ENCODE measurements at regions not wholly inside any gene's neighbourhood (a gene's known extent, or its start where the extent isn't known, plus 50 kb on each side); places are given as distances from the start of the nearest gene placed in this dataset.
A peak's percentile ranks its signal among the peaks of the same experiment; 100 is the strongest.

- FAIRE-seq: no peak
Observed at GRCh38 chr9:8262625-8263622, 463.3 kb upstream of the DMAC1 start.

GRCh38 chr9:8261737-8262136, 462.2 kb upstream of the DMAC1 start:
- FAIRE-seq: no peak

DNA sequence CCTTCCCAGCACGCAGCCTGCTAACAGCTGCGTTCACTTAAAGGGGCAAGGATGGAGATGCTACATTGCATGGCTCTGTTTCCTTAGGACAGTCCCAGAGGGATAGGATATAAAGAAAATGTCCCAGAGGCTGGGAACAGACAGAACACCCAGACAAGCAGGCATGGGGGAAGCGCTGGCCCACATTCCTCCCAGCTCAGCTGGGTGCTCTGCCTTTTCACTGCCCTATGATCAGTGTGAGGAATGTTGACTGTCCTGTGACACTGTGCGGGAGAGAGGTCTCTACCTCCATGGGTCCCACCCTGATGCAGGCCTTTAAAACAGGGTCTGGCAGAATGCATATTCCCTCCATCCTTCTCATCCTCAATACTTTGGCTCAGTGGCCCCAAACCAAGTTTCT, 459.4 kb upstream of the DMAC1 start:
- FAIRE-seq: no peak

DNA sequence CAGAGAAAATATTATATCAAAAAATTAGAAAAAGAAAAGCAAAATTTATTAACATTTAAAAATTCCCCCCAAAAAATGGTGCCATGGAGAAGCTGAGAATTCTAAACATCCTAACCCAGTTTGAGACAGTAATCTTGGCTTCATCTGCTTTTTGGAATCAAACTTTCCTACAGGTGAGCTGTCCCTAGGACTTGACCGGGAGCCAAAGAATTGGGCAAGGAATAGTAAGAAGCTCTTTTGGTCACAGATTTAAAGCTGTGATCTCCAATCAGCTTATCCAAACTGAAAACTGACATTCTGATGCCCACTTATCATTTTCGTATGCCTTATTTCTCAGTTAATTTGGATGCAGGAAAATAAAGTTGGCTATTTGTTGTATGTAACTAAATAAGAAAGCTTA, 457.3 kb upstream of the DMAC1 start:
- no peak for FAIRE-seq

GRCh38 chr9:8255850-8256249, 456.3 kb upstream of the DMAC1 start:
- peak; percentile 12 for FAIRE-seq

DNA sequence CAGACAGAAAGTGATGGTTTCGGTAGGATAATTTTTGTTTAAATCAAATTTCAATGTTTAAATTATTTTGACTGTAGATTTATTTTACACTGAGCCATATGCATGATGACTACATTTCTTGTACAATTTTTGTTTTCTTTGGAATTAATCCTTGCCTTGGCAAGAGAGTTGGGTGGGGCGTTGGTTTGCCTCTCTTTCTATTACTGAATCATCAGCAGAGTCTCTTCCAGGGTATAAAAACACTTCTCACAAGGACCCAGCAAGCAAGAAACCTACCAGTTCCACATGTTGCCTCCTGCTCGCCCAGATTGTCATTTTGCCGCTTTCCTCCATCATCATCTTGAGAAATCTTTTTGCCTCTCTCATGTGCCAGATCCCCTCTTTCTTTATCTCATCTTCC, 455.0 kb upstream of the DMAC1 start:
- no peak for FAIRE-seq

DNA sequence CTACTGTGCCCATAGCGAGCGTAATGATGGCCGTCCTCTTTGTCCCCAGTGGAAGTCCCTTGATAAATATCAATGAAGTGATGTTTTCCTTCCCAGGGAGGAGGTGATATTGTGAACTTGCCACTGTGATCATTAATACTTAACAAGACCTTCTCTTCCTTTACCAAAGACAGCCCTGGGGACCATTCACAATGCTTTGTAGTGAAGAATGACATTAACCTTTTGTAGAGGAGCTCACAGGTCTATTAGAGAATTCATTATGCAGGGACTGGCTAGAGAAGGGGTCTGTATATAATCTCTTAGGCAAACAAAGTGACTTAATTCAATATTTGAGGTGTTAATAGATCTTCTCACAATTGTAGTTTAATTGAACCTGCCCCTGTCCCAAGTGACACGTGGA, 452.9 kb upstream of the DMAC1 start:
- FAIRE-seq: no peak

DNA sequence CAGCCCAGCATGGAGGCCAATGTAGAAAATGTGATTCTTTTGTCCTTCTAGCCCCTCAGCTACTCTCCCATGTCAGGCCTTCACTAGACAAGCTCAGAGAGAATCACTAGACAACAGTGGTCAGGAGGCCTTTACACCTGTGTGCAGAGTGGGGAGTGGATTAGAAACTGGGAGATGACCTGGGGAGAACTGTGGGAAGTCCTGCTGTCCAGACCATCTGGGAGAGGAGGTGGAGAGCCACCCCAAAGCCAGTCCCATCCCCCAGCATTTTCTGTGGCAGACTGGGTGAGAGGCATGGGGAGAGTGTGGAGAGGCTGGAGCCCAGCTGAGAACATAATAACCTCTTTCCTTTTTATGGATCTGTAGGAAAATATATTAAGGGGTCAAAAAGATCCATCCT, 452.0 kb upstream of the DMAC1 start:
- FAIRE-seq: no peak

- no peak for FAIRE-seq
Observed at GRCh38 chr9:8244505-8245092, 445.0 kb upstream of the DMAC1 start.

- FAIRE-seq: no peak
Observed at GRCh38 chr9:8241201-8241600, 441.6 kb upstream of the DMAC1 start.

- no peak for FAIRE-seq
Observed at GRCh38 chr9:8237096-8237495, 437.5 kb upstream of the DMAC1 start.

DNA sequence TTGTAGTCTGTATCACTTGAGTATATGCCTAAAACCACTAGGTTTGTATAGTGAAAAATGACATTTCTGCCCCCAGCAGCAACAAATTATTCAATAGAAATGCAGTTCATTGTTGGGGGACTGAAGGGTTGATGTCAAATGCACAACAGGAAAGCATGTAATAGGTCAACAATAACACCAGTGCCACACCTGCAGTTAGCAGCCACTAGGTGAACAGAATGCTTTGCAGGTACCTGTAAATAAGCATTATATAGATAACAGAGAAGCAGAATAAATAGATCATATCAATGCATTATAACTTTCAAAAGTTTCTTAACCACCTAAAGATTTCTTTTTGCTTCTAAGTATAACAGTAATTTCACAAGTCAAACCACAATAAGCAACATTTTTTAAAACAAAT, 435.9 kb upstream of the DMAC1 start:
- FAIRE-seq: no peak

- FAIRE-seq: no peak
Observed at GRCh38 chr9:8234316-8234715, 434.7 kb upstream of the DMAC1 start.

DNA sequence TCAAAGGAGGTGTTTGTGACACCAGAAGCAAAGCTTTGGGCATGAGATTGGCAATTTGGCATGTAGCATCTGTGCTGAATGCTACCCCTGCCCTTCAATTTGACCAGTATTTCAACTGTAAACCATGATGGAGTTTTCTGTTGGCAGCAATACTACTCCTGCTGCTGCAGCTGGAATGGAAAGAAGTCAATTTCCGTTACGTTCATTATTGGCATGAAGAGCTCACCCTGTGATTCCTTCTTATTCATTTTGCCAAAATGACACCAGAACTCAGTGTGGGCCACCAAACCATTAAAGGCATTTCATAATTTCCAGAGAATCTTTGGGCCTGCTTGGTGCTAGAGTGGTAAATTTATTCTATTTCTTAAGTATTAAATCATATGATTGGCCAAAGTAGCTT, 433.1 kb upstream of the DMAC1 start:
- no peak for FAIRE-seq

DNA sequence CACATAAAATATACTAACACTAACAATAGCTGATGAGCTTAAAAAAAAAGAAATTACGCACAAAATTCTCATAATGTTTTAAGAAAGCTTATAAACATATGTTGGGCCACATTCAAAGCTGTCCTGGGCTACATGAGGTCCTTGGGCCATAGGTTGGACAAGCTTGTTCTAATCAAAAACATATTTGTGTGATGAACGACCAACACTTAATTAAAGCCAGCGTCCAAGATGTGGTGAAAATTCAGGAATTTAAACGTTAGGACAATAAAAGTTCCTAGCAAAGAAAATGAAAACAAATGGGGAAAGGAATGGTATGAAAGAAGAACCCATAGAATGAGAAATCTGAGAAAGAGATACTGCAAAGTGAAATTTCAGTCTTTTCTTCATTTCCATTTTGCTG, 429.6 kb upstream of the DMAC1 start:
- peak; percentile 93 for FAIRE-seq

DNA sequence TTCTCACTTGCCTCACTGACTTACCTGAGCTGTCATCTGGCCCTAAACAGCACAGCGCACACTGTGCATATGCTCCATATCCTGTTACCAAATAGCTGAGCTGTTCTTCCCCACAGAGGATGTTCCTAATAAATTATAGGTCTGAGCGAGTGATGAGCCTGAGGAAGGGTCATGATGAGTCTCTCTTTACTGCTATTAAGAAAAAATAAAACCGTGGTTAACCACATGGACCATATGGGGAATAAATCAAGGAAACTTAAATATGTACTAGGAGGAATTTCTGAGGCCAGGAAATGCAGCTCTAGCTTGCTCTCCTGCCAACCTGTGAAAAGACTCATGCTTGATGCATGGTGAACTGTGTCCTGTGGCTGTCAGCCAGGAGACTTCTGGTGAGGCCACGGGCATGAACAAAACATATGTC, 424.8 kb upstream of the DMAC1 start:
- FAIRE-seq: no peak

- FAIRE-seq: no peak
Observed at GRCh38 chr9:8223861-8224260, 424.3 kb upstream of the DMAC1 start.

GRCh38 chr9:8221462-8221861, 421.9 kb upstream of the DMAC1 start:
- no peak for FAIRE-seq

DNA sequence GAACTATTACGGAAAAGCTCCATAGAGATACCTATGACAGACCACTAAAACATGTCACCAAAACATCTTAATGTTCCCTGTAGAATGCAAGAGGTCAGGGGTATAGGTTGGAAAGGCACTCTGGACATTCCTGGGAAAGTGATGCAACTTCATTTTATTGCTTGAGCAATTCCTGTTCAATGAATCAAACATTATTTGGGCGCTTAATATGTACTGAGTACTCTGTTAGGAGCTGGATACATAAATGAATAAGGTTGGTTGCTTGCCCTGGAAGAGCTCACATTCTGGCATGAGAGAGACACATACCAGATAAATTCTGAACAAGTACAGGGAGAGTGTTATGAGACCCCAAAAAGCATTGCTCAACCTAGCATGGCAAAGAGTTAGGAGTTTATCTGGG, 408.9 kb upstream of the DMAC1 start:
- no peak for FAIRE-seq

GRCh38 chr9:8207596-8207995, 408.0 kb upstream of the DMAC1 start:
- no peak for FAIRE-seq

DNA sequence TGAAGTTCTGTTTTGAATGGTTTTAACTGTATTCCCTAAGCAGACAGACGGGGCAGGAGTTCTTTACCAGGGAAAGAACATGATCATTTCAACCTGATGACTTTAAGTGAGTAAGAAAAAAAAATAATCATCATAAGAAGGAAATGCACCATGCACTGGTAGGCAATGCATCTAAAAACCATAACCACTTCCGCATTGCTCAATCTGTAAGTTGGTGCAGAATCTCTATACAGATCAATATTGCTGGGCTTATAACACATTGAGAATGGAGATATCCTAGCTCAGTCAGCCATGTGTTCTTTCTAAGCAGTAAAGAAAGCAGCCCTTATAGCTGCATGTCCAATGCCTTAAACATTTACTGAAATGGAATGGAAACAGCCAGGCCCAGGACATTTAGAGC, 407.1 kb upstream of the DMAC1 start:
- no peak for FAIRE-seq

- FAIRE-seq: no peak
Observed at GRCh38 chr9:8205576-8205975, 406.0 kb upstream of the DMAC1 start.

GRCh38 chr9:8189881-8190280, 390.3 kb upstream of the DMAC1 start:
- no peak for FAIRE-seq

DNA sequence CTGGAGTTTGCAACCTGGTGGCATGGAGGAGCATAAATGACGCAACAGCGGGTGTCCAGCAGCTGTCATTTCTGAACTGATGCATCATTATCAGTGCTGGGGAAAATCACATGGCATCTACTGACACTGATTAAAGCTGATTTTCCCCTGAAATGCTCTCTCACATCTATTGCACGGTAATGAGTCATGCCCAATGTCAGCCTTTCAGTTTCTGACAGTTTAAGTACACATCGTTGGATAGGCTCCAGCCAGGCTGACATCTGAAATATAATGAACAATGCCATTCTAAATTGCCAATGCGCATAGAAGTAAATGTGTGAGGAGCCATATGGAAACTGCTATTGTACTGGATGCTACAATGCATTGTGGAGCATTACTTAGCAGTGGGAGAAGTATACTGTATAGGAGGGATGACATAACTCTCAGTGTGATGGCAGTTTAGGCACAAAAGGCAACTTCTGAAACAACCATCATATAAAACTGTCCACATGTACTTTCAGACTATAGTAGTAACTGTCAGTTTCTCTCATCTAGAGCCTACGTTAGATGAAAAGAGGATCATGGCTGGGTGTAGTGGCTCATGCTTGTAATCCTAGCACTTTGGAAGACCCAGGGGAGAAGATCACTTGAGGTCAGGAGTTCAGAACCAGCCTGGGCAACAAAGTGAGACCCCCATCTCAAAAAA, 389.3 kb upstream of the DMAC1 start:
- no peak for FAIRE-seq

Measured in endometrium (tissue), 2 donors.